HG02870 (cell line): ENCODE measurements at regions not wholly inside any gene's neighbourhood (a gene's known extent, or its start where the extent isn't known, plus 50 kb on each side); places are given as distances from the start of the nearest gene placed in this dataset.
"Not testable (repeated sequence)": the region's sequence is repeated elsewhere in the genome, so short reads cannot be mapped to it uniquely, and the experiment has no call there.

ENCODE experiments used
- ATAC-seq: cut with Tn5 transposase; IDR thresholded peaks from one replicate; pipeline ENCODE4 v1.9.1; 2021; ENCODE audit warnings: mild to moderate bottlenecking, moderate library complexity; ENCODE audit not compliant: unreplicated experiment

DNA sequence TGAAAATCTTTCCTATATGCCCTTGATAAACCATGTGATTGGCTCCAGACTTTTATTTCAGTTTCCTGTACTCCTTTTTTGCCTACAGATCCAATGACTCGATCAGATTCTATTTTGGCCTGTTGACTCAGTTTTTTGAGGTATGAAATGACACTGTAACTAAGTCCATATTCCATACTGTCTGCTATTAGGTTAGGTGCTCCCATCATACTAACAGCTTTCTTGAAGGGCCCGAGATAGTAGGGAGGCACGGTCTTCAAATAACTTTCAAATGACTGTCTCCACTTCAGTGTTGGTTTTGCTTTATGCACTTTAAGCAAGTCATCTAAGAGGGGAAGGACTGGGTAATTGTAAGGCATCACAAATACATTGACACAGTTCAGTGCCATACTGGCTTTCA lies 295.4 kb upstream of the DAB2 start:
- no peak for ATAC-seq

GRCh38 chr5:39717176-39717897 lies 292.6 kb upstream of the DAB2 start:
- ATAC-seq, result no peak

- peak; percentile 53 for ATAC-seq
Observed at GRCh38 chr5:39716532-39717028, 291.8 kb upstream of the DAB2 start.

DNA sequence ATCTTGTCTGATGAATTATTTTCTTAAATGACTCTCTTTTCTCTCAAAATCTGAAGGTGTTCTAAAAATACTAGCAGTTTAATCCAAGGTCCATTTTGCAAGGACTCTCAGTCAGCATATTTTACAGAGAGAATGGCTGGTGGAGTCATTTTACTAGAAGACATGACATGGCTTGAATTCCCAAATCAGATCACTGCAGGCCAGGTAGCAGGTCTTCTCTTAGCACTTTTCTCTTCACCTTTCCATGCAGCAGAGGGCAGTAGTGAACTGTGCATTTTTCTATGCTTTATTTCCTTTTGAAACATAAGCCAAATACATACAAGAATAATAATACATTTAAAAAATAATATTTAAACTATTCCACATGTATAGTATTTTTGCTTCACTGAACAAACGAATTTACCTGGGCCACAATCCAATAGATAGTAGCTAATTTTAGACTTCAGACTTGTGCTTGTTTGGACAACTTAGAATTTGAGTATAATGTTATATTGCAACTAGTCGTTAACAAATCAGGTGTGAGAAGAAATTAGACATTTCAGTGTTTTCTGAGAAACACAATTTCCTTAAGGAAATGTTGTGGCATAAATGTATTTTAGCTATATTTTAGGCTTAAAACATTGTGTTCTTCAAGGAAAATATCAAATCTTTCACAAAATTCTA lies 289.4 kb upstream of the DAB2 start:
- peak; percentile 48 for ATAC-seq

DNA sequence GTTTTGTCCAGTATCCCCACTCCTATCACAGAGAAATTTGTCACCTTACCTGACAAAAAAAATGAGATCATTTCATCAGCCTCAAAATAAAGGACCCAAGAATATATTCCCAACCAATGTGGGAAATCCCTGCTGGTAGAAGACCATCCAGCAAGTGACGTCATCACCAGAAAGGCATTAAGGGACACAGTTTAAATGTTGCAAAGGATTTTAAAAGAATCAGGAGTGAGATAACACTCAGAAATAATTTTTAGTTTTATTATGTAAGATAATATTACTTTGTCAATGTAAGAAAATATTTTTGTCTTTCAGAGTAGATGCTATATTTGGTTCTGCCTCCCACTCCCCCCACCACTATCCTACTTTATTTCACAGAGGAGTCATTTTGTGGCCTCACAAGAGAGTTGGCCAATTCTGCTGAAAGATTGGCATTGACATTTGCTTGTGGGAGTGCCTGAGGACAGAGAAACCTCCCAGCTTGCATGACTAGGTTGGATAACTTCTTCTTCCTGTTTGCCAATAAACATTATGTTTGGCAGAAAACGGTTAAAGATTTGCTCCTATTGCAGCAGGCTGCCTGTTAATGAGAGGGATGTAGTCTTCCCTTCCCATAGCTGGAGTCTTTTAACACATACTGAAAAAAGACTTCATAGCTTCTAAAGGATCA lies 288.6 kb upstream of the DAB2 start:
- ATAC-seq, result no peak

DNA sequence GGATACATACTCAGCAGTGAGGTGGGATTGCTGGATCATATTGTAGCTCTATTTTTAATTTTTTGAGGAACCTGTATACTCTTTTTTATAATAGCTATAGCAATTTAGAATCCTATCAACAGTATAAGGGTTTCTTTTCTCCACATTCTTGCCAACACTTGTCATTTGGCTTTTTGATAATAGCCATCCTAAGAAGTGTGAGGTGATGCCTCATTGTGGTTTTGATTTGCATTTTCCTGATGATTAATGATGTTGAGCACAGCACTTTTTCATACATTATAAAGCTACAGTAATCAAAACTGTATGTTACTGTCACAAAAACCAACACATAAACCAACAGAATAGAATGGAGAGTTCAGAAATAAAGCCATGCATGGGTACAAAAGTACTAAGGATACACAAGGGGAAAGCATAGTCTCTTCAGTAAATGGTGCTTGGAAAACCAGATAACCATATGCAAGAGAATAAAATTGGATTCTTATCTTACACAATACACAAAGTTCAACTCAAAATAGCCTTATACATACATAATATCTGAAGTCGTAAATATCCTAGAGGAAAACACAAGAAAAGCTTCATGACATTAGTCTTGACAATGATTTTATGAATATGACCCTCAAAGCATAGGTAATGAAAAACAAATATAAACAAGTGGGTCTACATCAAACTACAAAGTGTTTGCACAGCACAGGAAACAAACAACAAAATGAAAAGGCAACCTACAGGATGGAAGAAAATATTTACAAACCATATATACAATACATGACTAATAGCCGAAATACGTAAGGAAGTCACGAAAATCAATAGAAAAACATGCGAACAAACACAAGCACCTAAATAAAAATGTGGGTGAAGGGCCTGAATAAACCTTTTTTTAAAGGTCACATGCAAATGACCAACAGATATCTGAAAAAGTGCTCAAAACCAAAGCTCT lies 287.8 kb upstream of the DAB2 start:
- ATAC-seq, result no peak

- no peak for ATAC-seq
Observed at GRCh38 chr5:39711821-39712220, 287.0 kb upstream of the DAB2 start.

GRCh38 chr5:39709032-39709431 lies 284.3 kb upstream of the DAB2 start:
- no peak for ATAC-seq

DNA sequence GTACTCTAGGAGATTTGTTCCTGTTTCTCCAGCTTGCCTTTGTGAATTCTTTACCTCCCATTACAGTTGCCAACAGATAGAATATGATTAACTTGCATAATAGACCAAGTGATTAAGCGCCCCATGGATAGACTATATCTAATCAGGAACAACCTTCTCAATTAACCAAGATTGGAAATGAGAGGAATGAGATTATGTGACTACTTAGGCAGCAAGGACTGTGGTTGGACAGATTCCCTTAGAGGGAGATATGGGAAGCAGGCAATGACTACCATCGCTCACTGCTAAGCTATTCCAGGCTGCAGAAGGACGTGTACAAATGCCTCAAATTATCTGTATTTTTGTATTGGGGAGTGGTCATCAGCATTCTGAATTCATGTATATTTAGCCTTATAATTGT lies 278.1 kb upstream of the DAB2 start:
- no peak for ATAC-seq

GRCh38 chr5:39700523-39700922 lies 275.7 kb upstream of the DAB2 start:
- no peak for ATAC-seq

- no peak for ATAC-seq
Observed at GRCh38 chr5:39698838-39699560, 274.2 kb upstream of the DAB2 start.

DNA sequence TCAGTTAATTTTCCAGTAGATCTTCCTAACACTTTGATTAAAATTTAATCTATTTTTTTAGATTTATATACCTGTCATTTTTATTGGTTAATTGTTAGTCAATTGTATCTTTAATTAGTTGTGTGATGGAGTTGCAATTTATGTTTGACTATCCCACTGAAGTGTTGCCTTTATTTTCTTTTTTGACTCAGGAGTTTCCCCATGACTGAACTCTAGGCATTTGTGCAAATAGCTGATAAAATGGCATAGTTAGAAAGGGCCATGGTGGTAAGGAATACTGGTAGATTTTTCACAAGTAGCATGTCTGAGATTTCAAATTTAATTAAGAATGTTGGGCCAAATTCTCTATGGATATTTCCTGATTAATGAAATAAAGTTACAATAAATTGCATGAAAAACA lies 273.1 kb upstream of the DAB2 start:
- ATAC-seq, result no peak

DNA sequence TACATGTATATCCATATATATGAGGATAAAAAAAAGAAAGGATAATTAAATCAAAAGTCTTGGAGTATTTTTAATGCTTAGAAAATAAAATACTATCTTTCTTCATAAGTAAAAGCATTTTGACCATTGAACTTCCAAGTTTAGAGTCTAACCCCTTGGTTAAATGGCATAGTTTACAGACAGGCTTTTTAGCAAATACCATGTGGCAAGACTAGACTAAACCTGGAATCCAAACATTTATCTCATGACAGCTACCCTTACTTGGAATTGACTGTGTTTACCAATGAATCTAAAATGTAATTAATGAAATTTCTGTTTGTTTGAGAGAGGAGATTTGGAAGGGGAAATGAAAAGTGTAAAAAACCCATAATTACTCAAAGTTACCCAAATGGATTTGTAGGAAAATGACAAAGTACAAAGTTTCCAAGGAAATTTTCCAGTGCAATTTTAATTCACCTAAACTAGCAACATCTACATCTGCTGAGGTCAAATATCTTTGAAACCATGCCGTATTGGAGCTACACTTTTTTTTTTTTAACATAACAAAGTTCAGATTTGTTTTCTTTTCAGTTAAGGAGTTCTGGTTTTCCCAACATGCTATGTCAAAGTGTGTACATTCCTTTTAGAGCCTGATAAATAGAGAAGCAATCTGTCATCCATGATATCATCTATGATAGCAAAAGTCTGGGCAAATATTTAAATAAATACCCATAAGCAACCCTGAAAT lies 272.1 kb upstream of the DAB2 start:
- ATAC-seq, result no peak

DNA sequence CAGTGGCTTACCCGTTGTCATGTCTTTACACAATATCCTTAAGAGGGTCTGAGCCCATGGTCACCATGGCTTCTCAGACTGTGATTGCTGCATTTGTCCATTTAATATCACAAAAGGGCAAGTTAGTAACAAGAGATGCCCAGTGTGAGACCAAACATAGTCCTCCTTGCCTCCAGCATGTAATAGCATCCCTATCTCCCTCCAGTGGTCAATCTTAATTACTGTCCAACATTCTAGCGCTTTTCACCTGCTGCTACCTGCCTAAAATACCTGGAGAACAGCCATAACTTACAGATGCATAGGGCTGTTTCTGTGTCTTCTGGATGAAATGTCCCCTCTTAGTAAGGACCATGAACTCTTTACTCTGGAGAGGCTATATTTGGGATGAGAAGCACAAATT lies 267.2 kb upstream of the DAB2 start:
- no peak for ATAC-seq

DNA sequence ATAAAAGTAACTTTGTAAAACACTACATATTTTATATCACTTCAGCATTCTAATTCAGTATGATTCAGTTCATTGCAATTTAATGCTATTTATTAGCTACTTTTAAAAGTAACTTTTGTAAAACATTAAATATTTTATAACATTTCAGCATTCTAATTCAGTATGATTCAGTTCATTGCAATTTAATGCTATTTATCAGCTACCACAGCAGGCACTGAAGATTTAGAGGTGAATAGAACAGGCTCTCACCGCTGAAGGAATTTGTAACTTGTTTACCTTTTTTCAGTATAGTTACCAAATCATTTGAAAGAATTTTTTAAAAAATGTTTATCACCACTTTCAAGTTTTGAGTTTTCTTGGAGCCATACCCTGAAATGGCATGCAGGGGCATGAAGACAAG lies 266.4 kb upstream of the DAB2 start:
- ATAC-seq, result no peak

GRCh38 chr5:39689919-39690318 lies 265.1 kb upstream of the DAB2 start:
- no peak for ATAC-seq

DNA sequence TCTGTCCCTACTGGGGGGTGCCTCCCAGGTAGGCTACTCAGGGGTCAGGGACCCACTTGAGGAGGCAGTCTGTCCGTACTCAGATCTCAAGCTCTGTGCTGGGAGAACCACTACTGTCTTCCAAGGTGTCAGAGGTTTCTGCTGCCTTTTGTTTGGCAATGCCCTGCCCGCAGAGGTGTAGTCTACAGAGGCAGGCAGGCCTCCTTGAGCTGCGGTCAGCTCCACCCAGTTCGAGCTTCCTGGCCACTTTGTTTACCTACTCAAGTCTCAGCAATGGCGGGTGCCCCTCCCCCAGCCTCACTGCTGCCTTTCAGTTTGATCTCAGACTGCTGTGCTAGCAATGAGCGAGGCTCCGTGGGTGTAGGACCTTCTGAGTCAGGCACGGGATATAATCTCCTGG lies 263.1 kb upstream of the DAB2 start:
- not testable (repeated sequence) for ATAC-seq

DNA sequence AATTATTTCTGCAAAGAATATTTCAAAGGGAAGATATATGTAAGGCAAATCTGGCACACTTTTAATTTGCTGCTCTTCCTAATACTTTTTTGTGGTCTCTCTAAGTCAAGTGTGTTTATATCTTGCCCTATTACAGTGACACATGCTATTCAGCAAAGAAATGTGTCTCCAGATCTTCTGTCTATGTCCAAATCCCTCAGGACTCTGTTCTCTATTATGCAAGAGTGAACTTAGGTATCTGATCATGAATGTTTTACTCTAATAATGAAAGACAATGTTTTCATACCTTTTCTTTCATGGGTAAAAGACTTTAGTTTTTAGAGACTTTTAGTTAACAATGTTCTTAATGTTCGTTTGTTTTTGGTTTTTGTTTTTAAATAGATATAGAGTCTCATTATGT lies 255.4 kb upstream of the DAB2 start:
- ATAC-seq, result no peak

- ATAC-seq, result no peak
Observed at GRCh38 chr5:39678534-39678933, 253.8 kb upstream of the DAB2 start.

- no peak for ATAC-seq
Observed at GRCh38 chr5:39675676-39676075, 250.9 kb upstream of the DAB2 start.
